HG02943 (cell line): ENCODE measurements at regions not wholly inside any gene's neighbourhood (a gene's known extent, or its start where the extent isn't known, plus 50 kb on each side); places are given as distances from the start of the nearest gene placed in this dataset.

ENCODE experiments used
- ATAC-seq: cut with Tn5 transposase; IDR thresholded peaks from one replicate; pipeline ENCODE4 v1.9.1; 2021; ENCODE audit warnings: mild to moderate bottlenecking, low read depth, moderate library complexity; ENCODE audit not compliant: unreplicated experiment

DNA sequence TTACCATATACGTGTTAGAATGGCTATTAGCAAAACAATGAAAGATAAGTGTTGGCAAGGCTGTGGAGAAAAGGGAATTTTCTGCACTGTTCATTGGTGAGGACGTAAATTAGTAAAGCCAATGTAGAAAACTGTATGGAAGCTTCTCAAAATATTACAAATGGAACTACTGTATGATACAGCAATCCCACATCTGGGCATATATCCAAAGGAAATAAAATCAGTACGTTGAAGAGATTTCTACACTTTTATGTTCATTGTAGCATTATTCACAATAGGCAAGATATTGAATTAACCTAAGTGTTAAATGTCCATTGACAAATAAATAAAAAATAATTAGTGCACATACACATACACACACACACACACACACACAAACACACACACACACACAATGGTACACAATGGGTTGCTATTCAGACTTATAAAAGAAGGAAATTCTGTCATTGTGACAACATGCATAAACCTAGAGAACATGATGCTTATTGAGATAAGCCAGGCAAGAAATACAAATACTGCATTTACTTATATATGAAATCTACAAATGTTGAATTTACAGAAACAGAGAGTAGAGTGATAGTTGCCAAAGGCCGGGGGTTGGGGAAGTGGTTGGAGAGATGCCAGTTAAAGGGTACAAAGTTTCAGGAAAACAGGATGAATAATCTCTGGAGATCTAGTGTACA, 565.8 kb upstream of the LRRC4C start:
- no peak for ATAC-seq

DNA sequence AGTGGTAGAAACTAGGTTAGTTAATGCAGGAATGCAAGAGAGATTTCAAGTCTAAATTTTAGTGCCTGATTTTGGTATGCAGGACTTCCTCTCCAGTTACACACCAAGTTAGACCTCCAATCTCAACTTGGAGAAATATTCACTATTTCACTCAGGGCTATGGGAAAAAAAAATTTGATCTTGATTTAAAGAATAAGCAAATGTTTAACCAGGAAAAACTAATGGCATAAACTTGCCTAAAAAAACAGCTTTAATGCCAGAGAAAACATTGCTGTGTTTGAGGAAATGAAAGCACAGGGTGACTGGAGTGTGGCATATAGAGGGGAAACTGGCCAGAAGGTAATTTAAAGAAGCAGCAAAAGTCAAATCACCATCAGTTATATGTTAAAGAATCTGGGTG, 575.4 kb upstream of the LRRC4C start:
- ATAC-seq, result no peak

DNA sequence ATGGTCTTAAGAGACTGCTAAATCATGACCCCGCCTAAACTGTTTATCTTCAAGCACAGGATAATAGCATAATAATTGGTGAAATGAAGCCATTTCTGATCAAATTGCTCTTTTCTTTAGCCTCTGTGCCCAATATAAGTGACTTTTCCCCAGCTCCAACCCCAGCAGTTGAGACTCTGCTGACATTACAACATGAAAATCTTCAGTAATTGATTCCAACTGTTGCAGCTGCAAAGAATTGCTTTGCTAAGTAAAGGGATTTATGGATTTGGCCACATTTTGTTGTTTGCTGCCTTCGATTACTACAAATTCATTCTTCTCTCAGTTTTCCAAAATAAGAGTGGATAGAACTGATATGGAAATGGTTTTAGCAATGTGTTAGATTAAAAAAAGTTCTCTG, 576.7 kb upstream of the LRRC4C start:
- no peak for ATAC-seq

DNA sequence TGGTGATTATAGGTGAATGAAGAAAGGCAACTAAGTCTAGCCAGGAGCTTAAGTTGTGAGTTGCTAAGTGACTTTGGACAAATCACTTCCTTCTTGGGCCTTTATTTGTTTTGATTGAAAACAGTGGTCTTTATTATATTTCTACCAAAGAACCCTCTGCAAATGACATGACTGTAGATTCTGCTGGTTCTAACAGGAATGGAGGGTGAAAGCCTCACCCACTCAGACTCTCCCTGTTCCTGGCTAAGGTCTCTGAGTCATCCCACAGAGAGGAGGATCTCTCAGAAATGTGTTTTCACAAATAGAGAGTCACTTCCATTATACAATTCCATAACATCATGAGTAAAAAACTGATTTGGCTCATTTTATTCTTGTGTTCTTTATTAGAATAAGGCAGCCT, 583.9 kb upstream of the LRRC4C start:
- no peak for ATAC-seq

DNA sequence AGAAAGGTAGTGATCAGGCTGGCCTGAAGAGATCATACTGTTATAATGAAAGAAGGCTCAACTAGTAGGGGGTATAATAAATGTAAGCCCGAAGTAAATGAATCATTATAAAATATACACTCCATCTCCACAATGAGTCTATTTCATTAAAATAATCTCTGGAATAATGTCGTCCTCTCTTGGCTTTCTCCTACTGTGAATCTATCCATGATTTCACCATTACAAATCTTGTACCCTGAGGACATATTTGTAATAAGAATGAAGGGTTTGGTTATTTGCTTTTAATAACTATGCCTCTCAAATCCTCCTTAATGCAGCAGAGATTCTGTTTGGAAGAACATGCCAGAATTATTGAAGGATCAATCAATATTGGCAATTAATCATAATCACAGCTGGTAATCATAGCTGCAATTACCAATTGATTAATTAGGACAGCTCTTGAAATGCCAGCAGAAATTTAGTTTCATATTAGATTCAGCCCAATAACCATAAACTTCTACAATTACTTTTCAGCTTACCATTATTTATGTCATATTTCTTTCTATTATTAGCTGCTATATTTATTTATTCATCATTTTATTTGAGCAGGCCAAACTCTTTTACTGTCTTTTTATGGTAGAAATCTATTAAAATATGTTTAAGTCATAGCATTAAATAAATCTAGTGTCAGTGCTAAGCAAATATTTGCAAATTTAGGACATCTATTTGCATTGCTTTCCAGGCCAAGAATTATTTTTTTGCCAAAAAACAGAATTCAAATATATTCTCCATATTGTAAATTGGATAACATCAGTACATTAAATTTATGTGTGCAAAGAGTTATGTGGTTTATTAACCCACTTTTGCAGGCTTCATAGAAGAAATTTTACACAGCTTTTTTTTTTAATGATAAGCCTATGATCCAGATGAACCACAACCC, 588.4 kb upstream of the LRRC4C start:
- ATAC-seq, result no peak

DNA sequence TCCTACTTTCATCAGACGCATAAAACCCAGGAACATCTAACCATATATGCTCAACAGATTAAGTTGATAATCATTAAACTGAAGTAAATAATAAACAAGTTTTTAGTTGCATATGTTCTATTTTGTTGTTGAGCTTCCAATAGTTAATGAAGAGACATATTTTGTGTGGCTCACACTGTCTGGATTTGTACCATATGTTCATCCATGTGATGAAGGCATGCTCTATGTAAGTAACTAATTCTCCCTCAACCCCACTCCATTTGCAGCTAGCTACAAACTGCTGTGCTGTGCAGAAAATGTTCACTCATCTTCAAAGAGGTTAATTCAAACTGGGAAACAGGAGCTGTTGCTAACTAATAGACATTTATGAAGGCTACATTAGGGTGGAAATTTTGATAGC, 589.7 kb upstream of the LRRC4C start:
- ATAC-seq, result no peak

DNA sequence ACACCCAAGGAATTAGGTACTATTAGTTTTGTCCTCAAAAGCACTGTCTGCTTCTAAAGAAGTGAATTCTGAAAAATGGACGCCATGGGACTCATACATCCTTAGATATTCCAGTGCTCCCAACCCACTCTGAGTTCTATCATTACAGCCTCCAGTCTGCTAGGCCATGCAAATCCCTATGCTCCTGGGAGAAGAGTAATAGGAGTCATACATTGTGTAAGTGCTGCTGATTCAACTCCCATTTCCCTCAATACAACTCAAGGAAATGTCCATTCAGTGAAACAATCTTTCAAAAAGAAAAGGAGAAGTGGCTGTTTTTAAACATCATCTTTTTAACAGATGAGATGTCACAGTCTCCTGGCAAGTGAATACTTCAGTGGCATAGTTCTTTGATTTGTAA, 590.2 kb upstream of the LRRC4C start:
- no peak for ATAC-seq

DNA sequence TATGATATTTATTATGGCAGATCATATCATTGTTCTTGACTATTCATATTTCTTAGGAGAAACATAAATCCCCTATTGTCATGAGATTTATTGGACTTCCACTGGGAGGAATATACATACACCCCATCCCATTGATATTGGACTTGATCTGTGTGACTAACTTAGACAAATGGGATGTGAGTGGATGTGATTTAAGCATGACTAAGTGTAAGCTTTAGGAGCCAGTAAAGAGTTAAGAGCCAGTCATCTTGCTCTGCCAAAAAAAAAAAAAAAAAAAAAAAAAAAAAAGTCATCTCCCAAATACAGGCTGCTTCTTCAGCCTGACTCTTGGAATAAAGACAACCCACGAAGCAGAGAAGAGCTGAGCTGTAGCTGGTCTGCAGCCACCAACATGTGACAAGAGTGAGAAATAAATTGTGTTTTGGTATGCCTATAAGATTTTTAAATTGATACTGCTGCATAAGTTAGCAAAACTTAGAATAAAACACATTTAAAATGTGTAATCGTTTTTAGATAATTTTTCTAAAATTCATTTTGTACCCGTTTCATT, 595.0 kb upstream of the LRRC4C start:
- ATAC-seq, result no peak

DNA sequence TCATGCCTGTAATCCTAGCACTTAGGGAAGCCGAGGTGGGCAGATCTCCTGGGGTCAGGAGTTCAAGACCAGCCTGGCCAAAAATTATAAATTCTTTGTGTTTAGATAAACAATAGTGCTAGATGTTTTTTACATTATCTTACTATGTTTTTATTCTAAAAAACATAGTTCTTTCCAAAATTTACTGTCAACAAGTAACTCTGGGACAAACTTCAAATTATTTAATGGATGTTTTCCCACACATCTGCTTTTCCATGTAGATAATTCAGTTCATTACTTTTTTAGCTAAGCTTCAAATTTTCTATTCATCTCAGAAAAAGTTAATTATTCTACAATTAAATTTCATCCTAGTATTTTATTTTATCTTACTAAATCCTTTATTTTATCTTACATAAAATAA, 596.2 kb upstream of the LRRC4C start:
- no peak for ATAC-seq

DNA sequence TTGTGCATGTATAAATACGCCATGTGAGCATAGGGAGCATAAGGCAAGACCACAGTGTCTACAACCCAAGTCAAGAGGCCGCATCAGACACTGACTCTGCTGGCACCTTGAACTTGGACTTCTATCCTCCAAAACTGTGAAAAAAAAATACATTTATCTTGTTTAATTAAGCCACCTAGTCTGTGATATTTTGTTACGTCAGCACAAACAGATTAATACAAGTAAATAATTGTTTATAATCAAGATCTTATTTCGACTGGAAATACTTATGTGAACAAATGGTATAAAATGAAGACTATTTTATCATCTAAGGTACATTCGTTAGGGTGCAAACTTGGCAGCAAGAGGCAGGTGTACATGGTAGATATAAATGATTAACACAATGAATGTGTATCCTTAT, 599.3 kb upstream of the LRRC4C start:
- ATAC-seq, result no peak

DNA sequence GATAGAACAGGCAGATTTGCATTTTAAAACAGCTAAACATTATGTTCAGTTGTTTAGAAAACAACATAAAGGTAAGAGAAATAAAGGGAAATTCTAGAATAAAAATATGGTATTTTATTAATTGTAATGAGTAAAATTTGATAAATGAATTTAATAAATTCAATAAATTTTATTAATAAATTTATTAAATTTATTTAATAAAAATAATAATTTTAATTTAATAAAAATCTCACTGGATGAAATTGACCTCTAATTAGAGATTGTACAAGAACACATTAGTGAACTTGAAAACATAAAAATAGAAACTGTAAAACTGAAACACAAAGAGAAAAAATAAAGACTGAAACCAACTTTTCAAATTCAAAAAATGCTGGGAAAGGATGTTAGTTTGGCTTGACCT, 605.7 kb upstream of the LRRC4C start:
- ATAC-seq, result no peak

DNA sequence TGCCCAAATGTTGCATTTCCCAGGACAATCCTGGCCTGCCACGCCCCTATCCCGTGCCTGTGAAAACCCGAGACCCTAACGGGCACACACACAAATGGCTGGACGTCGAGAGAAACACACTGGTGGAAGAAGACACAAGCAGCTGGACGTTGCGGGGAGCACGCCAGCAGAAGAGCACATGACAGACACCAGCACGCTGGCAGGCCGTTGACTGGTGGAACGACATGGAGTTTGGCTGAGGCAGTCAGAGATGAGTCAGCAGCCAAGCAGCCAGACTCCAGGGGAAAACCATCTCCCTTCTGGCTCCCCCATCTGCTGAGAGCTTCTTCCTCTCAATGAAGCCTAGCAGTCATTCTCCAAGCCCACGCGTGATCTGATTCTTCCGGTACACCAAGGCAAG, 606.7 kb upstream of the LRRC4C start:
- no peak for ATAC-seq

DNA sequence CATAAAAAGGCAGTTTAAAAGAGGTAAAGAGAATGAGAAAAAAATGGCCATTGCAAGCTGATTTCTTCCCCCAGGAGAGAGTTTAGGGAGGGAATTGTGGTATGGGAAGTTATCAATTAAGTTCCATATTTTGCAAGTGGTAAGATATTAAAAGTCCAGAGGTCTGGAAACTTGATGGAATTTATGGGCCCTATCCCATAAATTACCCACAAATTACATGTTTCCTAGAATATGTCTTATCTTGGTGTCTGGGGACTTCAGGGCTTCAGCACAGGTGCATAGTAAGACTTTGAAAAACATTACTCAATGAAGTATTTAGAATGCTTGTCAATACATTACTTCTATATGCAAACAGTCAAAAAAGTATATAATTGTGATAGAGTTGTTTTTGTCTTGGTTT, 614.9 kb upstream of the LRRC4C start:
- ATAC-seq, result no peak

DNA sequence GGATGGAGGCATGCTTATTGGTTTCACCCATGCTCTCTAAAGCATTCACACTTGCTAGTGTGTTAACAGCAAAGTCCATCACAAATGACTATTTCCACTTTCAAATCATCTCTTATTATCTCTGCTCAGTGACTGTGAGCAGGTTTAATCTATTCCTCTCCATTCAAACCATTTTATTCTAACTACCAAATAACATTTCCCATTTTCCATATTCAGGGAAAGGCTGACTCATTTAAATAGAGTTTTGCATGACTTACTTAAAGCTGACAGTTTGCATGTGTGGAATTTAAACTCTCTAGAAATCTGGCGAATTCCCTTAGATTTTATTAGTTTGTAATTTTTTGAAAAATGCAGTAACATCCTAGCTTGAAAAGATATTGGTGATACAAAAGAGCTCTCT, 615.7 kb upstream of the LRRC4C start:
- no peak for ATAC-seq

DNA sequence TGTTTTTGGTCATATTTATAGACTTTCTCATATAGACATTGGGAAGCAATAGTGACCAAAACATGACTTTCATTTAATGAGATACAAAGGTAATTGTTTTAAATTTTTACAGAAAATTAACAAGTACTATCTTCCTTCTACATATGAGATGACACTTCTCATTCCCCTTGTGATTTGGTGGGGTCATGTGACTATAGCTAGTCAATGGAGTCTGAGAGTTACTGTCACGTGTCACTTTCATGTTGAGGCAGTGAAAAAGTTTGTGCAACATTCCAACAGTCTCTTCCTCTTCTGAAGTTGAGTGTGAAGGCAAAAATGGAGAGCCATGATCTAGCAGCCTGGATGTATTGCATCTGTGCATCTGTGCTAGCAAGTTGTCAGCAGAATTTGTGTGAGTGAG, 618.3 kb upstream of the LRRC4C start:
- no peak for ATAC-seq

DNA sequence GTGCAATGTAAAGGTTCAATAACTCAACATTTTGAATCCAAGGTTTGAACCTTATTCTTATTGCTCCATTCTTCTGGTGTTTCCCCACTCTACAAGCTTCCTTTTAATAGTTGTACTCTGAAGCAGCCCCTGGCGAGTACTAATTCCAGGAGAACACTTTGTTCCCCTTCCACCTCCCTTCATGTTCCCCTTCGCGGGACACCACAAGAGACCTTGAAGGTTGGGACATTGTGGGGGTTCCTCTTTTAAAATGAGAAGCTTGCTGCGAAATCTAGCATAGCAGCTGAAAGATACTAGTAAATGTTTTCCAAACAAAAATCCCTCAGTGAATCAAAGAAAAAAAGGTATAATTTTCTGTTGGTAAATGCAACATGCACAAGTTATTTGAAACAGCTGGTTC, 626.3 kb upstream of the LRRC4C start:
- no peak for ATAC-seq

DNA sequence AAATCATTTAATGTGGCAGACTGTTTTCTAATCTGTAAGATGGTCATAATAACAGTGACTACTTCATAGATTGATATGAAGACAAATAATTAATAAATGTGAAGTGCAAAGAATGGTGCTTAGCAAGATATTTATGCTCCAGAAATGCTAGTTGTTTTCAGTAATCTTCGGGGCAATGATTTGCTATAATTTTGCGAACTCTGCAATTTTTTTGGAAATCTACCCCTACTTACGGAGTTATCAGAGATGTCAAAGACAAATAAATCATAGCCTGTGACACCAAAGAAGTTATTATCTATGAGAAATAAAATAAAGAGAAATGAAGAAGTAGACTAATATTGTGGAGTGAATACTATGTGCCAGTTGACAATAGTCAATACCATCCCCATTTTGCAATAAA, 634.1 kb upstream of the LRRC4C start:
- no peak for ATAC-seq

DNA sequence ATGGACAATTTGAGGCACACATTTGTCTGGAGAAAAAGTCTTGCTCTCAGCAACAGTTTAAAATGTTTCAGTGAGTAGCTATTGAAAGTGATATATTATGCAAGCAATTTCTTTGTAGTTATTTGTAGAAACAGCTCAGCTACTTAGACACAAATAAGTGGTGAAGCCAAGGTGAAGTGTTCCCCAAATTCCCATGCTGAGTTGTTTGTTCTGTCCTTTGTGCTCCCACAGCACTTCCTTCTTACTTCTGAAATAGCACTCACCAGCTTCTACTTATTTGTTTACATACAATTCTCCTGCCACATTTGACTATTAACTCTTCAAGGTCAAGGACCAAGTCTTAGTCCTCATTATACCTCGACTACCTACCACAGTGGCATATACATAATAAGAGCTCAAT, 638.6 kb upstream of the LRRC4C start:
- no peak for ATAC-seq

DNA sequence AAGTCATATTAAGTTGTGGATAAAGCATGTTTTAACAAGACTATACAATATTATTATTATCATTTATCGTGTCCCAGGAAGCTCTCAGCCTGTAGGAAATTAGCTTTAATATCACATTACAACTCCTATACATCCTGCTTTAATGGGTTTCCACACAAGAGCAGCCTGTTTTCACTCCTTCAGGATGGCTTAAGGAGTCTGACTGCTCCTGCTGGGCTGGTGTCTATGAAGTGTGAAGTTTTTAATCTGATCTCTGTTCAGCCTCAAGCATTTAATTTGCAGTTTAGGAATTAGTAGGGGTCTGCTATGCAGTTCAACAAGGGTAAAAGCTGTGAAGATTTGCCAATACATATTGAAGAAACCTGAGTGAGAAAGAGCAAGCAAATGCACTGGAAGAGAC, 653.4 kb upstream of the LRRC4C start:
- ATAC-seq, result no peak

DNA sequence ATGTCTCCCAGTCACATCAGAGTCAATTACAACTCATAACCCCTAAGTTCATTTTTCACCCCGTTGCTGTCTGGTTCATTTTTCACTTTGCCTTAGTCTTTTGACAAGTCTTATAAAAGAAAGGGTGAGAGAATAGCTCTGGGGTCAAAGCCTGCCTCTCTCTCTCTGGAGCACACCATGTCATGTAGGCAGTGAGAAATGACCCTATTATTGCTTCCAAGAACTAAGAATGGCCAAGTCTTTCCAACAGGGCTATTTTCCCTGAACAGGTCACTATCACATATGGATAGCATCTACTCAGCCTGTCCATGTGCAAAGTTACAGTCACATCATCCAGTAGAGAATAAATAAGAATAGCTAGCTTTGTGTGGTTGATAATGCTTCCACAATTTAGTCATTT, 655.5 kb upstream of the LRRC4C start:
- ATAC-seq, result no peak

DNA sequence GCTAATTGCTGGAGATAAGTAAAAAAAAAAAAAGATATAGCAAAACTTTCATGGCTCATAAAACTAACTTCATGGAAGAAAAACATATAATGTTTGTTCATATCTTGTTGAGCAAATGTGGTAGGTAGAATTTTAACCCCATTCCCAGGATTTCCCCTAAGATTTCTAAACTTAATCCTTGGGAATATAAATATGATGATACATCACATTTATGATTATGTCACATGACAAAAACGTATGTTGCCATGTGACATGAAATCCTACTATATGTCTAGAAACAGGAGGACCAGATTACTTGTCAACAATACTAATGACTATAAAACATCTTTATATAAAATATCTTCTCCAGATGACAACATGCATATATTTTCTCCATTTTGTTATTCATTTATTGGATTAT, 679.0 kb upstream of the LRRC4C start:
- ATAC-seq, result no peak

DNA sequence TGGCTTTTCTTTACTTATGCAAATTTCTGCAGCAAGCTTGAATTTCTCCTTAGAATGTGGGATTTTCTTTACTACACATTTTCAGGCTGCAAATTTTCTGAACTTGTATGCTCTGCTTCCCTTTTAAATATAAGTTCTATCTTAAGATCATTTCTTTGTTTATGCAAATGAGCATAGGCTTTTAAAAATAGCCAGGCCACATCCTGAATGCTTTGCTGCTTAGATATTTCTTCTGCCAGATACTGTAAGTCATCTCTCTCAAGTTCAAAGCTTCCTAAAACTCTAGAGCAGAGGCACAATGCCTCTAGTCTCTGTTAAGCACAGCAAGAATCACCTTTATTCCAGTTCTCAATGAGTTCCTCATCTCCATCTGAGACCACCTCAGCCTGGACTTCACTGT, 685.9 kb upstream of the LRRC4C start:
- no peak for ATAC-seq
